ENCODE measurements at regions not wholly inside any gene's neighbourhood (a gene's known extent, or its start where the extent isn't known, plus 50 kb on each side); places are given as distances from the start of the nearest gene placed in this dataset.
"Not testable (repeated sequence)": the region's sequence is repeated elsewhere in the genome, so short reads cannot be mapped to it uniquely, and the experiment has no call there.

DNA sequence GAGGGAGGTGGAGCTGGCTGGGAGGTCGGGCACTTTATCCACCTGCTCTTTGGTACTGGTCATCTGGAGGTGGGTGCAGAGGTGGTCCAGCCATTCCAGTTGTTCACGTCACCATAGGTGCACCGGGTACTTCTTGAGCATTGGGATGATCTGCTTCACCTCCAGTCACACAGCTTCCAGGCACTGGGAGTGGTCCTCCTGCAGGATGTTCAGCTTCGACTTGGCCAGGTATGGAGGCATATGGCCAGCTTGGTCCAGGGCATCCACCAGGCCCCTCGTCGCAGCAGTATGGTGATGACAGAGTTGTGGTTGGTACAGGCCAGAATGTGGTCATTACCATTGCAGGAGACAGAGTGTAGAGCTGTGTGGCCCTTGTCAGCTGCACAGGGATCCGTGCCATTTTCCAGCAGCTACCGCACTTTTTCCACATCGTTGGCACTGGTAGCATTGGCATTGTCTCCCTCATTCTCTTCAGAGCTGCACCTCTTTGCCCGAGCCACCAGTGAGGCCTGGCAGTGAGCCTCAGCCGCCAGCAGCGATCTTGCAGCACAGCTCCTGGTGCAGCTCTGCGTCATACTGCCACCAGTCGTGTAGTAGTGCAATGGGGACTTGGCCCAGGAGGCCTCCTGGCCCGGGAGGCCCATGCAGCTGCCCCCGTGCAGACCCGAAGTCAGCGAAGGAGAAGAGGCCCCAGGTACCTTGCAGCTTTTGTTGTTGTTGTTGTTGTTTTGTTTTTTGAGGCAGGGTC is 150.9 kb downstream of the ZNF22 start:
- no peaks in the 10 kb centered on the region for H3K9me3 Mint-ChIP-seq
- H3K4me3 Mint-ChIP-seq = no peak overlapping the region

DNA sequence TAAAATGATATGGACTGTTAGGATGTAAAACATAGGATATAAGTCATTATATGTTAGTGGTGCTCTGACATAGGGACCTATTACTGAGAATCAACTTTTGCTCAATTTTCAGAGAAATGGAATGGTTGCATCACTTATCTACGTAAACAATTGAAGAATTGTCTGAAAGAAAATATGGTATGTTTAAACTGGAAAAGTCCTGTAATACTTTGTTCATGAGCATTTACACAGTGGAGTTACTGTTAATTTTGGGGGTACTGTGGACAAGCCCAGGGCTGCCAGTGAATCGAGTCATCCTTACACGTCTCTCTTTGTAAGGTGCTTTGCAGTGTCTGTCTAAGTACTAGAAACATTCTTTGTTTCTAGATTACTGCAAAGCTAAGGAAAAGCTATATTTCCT is 152.0 kb downstream of the ZNF22 start:
- Mint-ChIP-seq H3K9me3 (no peaks in the 10 kb centered on the region), H3K4me3 (no peak overlapping the region), H3K4me1 (no peaks in the 10 kb centered on the region), H3K27ac (no peak overlapping the region), H3K36me3 (no peaks in the 10 kb centered on the region), H3K27me3 (no peaks in the 10 kb centered on the region)
- DNase-seq = no peak

More for the DNA sequence above, 150.9 kb downstream of the ZNF22 start:
- no peaks in the 10 kb centered on the region for H3K27me3 Mint-ChIP-seq
- H3K36me3 Mint-ChIP-seq = no peaks in the 10 kb centered on the region
- no peaks in the 10 kb centered on the region for H3K4me1 Mint-ChIP-seq
- no peak for DNase-seq
- H3K27ac Mint-ChIP-seq = no peak overlapping the region

DNA sequence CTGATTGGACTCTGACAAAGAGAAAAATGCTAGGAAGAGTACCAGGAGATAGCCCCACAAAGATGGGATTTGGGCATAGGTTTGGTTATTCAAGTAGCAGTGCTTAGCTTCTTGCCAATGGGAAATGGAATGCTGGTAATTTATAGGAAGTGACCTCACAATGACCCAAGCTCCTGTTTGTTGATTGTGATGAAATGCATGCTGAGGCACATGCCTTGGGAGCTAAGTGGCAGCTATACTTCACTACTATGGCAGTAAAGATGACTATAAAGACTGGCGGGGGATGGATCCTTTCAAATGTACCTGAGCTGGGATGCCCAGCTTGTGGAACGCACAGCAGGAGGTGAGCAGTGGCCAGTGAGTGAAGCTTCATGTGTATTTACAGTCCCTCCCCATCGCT is 153.8 kb downstream of the ZNF22 start:
- DNase-seq = no peak
- Mint-ChIP-seq H3K4me3 (no peak overlapping the region), H3K9me3 (no peaks in the 10 kb centered on the region), H3K36me3 (no peaks in the 10 kb centered on the region), H3K27ac (no peak overlapping the region), H3K27me3 (no peaks in the 10 kb centered on the region), H3K4me1 (no peaks in the 10 kb centered on the region)

GRCh38 chr10:45155784-45156183 is 155.1 kb downstream of the ZNF22 start:
- DNase-seq = no peak
- no peaks in the 10 kb centered on the region for H3K27me3 Mint-ChIP-seq
- H3K4me3 Mint-ChIP-seq = no peak overlapping the region
- no peaks in the 10 kb centered on the region for H3K4me1 Mint-ChIP-seq
- H3K36me3 Mint-ChIP-seq = no peaks in the 10 kb centered on the region
- no peak overlapping the region for H3K27ac Mint-ChIP-seq
- H3K9me3 Mint-ChIP-seq = no peaks in the 10 kb centered on the region

- H3K9me3 Mint-ChIP-seq = no peaks in the 10 kb centered on the region
- peaks cover 8% of the 10 kb centered on the region for H3K27me3 Mint-ChIP-seq
- no peaks in the 10 kb centered on the region for H3K4me1 Mint-ChIP-seq
- no peak overlapping the region for H3K27ac Mint-ChIP-seq
- H3K36me3 Mint-ChIP-seq = no peaks in the 10 kb centered on the region
- no peak for DNase-seq
- no peak overlapping the region for H3K4me3 Mint-ChIP-seq
These were observed 155.1 kb downstream of the OR13A1 start for GRCh38 chr10:45160271-45160670.

- Mint-ChIP-seq H3K4me1 (no peaks in the 10 kb centered on the region), H3K27ac (no peak overlapping the region), H3K4me3 (no peak overlapping the region), H3K27me3 (peaks cover 8% of the 10 kb centered on the region), H3K9me3 (no peaks in the 10 kb centered on the region), H3K36me3 (no peaks in the 10 kb centered on the region)
- no peak for DNase-seq
These were observed 152.0 kb downstream of the OR13A1 start for GRCh38 chr10:45163315-45163975.

- H3K27me3 Mint-ChIP-seq, H3K9me3 Mint-ChIP-seq, H3K36me3 Mint-ChIP-seq, H3K27ac Mint-ChIP-seq, H3K4me1 Mint-ChIP-seq, DNase-seq, H3K4me3 Mint-ChIP-seq: not testable (repeated sequence)
These were observed 139.8 kb downstream of the OR13A1 start for GRCh38 chr10:45175520-45176118.

DNA sequence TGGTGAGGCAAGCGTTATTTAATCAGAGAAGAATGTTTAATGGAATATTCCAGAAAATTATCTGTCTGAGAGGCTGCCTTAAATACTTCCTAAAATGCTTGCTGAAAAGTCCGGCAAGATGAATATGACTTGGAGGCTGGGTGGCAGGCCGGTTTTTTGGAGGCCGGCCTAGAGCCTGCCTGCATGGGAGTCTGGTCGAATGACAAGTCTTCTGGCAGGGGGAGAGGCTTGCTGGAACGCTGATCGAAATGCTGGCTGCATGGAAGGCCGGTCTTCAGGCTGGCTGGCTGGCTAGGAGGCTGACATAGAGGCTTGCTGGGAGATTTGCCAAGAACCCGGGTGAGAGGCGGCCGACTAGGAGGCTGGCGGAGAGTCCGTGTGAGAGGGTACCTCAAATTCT is 135.7 kb downstream of the OR13A1 start:
- H3K27me3 Mint-ChIP-seq = peaks cover 3% of the 10 kb centered on the region
- no peaks in the 10 kb centered on the region for H3K36me3 Mint-ChIP-seq
- no peaks in the 10 kb centered on the region for H3K9me3 Mint-ChIP-seq
- DNase-seq = no peak
- no peak overlapping the region for H3K27ac Mint-ChIP-seq
- H3K4me1 Mint-ChIP-seq = no peaks in the 10 kb centered on the region
- no peak overlapping the region for H3K4me3 Mint-ChIP-seq

- no peak for DNase-seq
- Mint-ChIP-seq H3K9me3 (no peaks in the 10 kb centered on the region), H3K36me3 (no peaks in the 10 kb centered on the region), H3K27me3 (peaks cover 3% of the 10 kb centered on the region), H3K4me1 (no peaks in the 10 kb centered on the region), H3K27ac (no peak overlapping the region), H3K4me3 (no peak overlapping the region)
These were observed 134.9 kb downstream of the OR13A1 start for GRCh38 chr10:45180507-45180906.

DNA sequence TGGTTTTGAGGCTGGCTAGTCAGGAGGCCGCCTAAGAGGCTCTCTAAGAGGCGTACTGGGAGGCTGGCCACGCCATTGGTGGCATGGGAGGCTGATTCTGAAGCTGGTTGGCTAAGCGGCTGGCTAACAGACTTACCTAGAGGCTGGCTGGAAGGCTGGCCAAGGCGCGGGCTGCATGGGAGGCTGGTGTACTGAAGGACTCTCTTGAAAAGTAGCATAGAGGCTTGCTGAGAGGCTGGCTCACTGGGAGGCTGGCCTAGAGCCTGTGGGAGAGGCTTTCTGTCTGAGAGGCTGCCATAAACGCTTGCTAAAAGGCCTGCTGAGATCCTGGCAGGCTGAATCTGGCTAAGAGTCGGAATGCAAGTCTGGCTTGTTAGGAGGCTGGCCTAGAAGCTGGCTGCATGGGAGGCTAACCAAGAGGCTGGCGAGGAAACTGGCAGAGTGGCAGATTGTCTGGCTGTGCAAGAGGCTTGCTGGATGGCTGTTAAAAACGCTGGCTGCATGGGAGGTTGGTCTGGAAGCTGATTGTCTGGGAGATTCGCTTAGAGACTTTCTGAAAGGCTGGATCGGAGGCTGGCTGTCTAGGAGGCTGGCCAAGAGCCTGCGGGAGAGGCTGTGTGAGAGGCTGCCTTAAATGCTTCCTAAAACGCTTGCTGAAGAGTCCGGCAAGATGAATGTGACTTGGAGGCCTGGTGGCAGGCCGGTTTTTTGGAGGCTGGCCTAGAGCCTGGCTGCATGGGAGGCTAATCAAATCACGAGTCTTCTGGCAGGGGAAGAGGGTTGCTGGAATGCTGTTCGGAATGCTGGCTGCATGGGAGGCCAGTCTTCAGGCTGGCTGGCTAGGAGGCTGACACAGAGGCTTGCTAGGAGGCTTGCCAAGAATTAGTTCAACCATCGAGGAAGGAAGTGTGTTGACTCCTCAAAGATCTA is 134.2 kb downstream of the OR13A1 start:
- DNase-seq = no peak
- H3K27ac Mint-ChIP-seq = no peak overlapping the region
- no peaks in the 10 kb centered on the region for H3K9me3 Mint-ChIP-seq
- no peaks in the 10 kb centered on the region for H3K36me3 Mint-ChIP-seq
- H3K4me1 Mint-ChIP-seq = no peaks in the 10 kb centered on the region
- H3K27me3 Mint-ChIP-seq = peaks cover 3% of the 10 kb centered on the region
- no peak overlapping the region for H3K4me3 Mint-ChIP-seq

DNA sequence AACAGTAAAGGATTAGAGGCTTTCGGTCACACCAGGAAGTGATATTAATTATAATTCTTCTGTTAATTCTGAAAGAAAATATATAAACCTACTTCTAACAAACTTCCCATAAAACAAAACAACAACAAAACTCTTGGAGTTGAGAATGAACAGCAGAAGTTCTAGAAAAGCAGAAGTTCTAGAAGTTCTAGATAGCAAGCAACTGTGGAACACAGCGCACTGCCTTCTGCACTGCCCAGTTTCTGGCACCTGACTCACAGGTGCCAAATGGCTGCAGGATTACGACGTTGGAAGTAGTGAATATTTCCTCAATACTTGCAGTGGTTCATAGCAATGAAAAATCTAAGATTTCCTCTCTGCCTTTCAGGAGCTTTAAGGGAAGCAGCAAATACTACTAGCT is 132.2 kb downstream of the OR13A1 start:
- H3K4me1 Mint-ChIP-seq = no peaks in the 10 kb centered on the region
- DNase-seq = no peak
- no peaks in the 10 kb centered on the region for H3K9me3 Mint-ChIP-seq
- H3K4me3 Mint-ChIP-seq = no peak overlapping the region
- H3K27me3 Mint-ChIP-seq = peaks cover 3% of the 10 kb centered on the region
- no peaks in the 10 kb centered on the region for H3K36me3 Mint-ChIP-seq
- no peak overlapping the region for H3K27ac Mint-ChIP-seq

DNA sequence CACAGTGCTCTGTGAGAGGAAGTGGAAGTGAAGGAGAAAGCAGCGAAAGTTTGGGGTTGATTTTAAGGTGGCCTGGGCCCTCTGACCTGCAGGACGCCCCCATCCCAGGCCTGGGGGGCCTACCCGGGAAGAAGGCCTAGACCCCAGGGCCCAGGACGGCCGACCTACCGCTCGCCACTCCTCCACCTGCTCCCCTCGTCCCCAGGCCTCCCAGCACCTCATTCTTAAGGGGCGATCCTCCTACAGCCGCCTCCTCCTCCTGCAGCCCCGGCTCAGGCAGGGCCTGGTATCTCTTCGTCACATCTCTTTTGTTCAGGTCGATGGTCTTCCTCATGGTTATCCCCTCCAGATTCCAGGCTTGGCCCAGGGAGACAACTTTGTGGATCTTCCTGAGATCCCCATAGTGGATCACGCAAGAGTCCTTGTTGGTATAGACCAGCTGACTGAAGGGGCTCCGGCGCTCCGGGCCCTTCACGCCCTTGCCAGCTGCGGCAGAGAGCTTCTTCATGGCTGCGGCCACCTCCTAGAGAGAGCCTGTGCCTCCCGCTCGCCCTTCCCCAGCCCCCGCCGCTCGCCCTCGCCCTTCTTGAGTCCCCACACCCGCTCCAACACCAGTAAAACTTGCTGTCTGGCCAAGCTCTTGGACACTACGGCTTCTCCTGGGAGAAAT is 117.5 kb downstream of the OR13A1 start:
- H3K4me1 Mint-ChIP-seq = no peaks in the 10 kb centered on the region
- H3K4me3 Mint-ChIP-seq = no peak overlapping the region
- no peak for DNase-seq
- H3K36me3 Mint-ChIP-seq = no peaks in the 10 kb centered on the region
- H3K27ac Mint-ChIP-seq = no peak overlapping the region
- H3K27me3 Mint-ChIP-seq = no peaks in the 10 kb centered on the region
- H3K9me3 Mint-ChIP-seq = no peaks in the 10 kb centered on the region

GRCh38 chr10:45198486-45199204 is 116.8 kb downstream of the OR13A1 start:
- no peak overlapping the region for H3K27ac Mint-ChIP-seq
- H3K4me1 Mint-ChIP-seq = no peaks in the 10 kb centered on the region
- no peaks in the 10 kb centered on the region for H3K9me3 Mint-ChIP-seq
- DNase-seq = no peak
- H3K27me3 Mint-ChIP-seq = no peaks in the 10 kb centered on the region
- no peak overlapping the region for H3K4me3 Mint-ChIP-seq
- H3K36me3 Mint-ChIP-seq = no peaks in the 10 kb centered on the region

- H3K27ac Mint-ChIP-seq = no peak overlapping the region
- H3K4me1 Mint-ChIP-seq = no peaks in the 10 kb centered on the region
- no peaks in the 10 kb centered on the region for H3K36me3 Mint-ChIP-seq
- no peaks in the 10 kb centered on the region for H3K9me3 Mint-ChIP-seq
- DNase-seq = no peak
- peaks cover 6% of the 10 kb centered on the region for H3K27me3 Mint-ChIP-seq
- H3K4me3 Mint-ChIP-seq = no peak overlapping the region
These were observed 116.1 kb downstream of the OR13A1 start for GRCh38 chr10:45199205-45199740.

All from activated naive CD8-positive, alpha-beta T cell treated with anti-CD3 and anti-CD28 coated beads for 36 hours (primary cell).